22Rv1 (cell line): ENCODE measurements at regions not wholly inside any gene's neighbourhood (a gene's known extent, or its start where the extent isn't known, plus 50 kb on each side); places are given as distances from the start of the nearest gene placed in this dataset.

Experiments
- ZFX ChIP-seq: fragments of 450-650 bp; IDR thresholded peaks from 2 replicates; pipeline ENCODE4 v1.6.1; 2017; ENCODE audit warnings: antibody characterized with exemption, borderline replicate concordance
- TF ChIP-seq, protein P1 (sequence below): fragments of 450-650 bp; IDR thresholded peaks from 2 replicates; pipeline ENCODE4 v1.5.1; 2017; ENCODE audit warnings: mild to moderate bottlenecking

DNA sequence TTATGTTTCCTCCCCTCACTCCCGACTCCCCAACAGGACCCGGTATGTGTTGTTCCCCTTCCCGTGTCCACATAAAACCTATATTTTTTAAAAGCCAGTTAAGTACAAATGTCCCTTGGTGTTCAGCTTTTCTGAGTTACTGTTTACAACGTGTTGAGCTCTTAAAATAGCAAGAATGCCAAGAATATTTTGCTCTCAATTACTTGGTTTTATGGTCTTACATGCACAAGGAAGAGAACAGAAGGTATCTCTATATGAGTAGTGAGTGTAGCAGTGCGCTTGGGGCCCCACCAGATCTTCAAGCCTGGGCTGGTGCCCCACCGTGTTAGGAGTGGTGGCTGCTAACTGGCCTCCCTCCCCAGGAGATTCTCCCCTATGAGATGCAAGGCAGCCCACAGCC is 75.3 kb downstream of the RIN2 start:
- TF ChIP-seq, protein P1, sequence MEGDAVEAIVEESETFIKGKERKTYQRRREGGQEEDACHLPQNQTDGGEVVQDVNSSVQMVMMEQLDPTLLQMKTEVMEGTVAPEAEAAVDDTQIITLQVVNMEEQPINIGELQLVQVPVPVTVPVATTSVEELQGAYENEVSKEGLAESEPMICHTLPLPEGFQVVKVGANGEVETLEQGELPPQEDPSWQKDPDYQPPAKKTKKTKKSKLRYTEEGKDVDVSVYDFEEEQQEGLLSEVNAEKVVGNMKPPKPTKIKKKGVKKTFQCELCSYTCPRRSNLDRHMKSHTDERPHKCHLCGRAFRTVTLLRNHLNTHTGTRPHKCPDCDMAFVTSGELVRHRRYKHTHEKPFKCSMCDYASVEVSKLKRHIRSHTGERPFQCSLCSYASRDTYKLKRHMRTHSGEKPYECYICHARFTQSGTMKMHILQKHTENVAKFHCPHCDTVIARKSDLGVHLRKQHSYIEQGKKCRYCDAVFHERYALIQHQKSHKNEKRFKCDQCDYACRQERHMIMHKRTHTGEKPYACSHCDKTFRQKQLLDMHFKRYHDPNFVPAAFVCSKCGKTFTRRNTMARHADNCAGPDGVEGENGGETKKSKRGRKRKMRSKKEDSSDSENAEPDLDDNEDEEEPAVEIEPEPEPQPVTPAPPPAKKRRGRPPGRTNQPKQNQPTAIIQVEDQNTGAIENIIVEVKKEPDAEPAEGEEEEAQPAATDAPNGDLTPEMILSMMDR: no peak
- TF ChIP-seq ZFX: no peak
